ENCODE measurements at regions not wholly inside any gene's neighbourhood (a gene's known extent, or its start where the extent isn't known, plus 50 kb on each side); places are given as distances from the start of the nearest gene placed in this dataset.

DNA sequence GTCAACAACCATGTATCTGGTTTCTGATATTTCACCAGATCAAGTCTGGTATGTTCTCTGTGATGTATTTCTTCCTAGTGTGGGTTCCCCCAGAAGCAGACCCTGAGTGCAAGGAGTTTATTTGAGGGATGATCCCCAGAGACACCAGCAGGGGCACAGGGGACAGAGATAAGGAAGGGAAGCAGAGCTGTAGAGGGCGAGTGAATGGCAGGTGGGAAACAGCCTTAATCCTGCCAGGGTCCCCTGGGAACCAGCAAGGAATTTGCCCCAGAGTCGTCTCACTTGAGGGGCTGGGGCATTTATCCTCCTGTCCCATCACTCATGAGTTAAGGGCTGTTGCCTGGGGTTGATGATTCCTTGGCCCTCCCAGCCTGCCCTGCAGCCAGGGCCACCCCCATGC lies 206.4 kb upstream of the BCOR start:
- no peak for DNase-seq

DNA sequence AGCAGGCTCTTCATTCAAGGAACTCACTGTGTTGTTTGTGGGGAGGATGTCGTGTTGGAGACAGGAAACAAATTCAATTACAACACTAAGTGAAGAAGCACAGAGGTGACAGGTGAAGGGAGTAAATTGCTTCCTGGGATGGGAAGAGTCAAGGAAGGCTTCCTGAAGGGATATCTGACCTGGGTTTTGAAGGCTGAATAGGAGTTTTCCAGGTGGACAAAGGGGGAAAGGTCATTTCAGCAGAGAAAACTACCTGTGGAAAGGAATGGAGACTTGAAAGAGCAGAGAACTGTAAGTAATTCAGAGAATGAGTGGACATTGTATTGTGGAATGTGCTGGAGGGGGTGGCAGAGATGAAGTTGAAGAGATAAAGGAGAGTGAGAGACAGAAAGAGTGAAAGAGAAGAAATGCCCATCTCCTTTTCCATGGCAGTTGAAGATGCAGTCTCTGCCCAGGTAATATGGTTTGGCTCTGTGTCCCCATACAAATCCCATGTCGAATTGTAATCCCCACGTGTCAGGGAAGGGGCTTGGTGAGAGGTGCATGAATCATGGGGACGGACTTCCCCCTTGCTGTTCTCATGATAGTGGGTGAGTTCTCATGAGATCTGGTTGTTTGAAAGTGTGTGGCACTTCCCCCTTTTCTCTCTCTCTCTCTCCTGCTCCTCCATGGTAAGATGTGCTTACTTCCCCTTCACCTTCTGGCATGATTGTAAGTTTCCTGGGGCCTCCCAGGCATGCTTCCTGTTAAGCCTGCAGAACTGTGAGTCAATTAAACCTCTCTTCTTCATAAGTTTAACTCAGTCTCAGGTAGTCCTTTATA lies 205.7 kb upstream of the BCOR start:
- DNase-seq, result peak; percentile 46

DNA sequence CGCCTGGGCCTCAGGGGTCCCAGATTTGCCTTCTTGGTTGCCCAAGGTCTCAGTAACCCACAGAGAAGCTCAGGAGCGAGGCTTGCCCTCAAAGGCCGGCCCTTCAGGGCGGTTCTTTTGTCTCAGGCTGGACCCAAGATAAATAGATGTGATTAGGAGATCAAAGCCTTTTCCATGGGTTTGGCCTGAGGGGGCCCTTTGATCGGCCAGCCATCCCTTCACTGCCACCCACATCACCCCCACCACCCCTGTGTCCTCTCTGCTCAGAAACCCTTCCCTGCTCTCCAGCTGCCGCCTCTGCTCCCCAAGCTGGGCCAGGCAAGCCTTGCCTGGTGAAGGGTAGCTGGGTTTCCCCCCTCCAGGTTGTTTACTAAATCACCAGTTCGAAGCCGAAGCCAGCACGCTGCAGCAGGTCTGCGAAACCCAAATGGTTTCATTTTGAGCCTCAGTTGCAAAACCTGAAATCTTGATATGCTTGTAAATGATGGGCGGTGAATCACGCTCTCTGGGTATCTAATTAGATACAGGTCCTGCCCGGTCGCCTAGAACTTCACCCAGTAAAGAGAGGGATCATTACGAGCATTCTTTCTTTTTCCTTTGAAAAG lies 202.6 kb upstream of the BCOR start:
- no peak for DNase-seq

DNA sequence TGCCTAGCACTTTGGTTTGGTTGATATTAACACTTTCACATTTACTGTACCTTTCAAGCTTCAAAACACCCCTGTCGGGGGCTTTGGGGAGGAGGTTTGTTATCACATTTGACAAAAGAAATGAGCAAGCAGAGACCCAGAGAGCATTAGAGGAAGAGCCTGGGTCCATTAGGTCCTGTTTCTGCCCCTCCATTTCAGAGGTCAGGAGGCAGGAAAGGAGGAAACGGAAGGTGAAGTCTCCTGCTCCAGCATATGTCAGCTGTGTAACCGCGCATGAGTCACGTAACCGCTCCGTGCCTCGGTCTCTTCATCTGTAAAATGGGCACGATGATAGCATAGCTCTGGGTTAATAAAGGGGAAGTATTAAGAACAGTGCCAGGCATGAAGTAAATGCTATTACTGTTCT lies 201.9 kb upstream of the BCOR start:
- no peak for DNase-seq

DNA sequence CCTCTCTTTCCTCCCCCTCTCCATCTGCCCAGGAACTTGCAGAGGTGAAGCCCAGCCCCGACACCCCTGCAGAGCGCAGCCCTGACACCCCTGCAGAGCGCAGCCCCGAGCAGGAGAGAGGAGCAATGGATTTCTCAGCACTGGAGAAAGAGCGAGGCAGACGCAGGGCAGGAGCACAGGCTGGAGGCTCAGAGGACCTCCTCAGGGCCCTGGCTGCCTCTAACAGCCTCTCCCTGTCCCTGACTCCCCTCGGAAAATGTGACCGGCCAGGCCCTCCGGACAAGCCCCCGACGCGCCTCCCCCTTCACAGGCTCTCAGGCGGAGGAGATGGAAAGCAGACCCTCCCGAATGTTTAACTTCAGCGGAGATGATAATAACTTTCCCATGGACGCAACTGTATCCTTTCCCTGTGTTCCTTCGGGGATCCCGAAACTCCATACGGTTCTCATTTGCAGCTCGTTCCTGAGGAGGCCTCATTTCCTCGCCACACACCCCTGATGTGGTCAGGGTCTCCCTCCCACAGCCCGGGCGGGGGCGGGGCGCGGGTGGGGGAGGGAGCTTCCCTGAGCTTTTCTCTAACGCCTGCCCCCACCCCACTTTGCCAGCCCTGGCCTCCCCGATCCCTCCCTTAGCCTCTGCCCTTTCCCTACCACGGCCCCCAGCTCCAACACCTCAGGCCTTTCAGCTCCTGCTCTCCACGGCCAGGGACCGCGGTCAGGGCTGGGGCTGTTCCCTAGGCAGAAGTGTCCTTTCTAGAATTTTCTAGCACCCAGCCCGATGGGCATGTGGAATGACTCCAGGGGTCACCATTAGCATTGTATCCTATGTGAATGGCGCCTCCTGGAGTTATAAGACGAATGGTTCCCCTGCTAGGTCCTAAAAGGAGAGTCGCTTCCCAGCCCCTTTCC lies 201.1 kb upstream of the BCOR start:
- peak; percentile 2 for DNase-seq

DNA sequence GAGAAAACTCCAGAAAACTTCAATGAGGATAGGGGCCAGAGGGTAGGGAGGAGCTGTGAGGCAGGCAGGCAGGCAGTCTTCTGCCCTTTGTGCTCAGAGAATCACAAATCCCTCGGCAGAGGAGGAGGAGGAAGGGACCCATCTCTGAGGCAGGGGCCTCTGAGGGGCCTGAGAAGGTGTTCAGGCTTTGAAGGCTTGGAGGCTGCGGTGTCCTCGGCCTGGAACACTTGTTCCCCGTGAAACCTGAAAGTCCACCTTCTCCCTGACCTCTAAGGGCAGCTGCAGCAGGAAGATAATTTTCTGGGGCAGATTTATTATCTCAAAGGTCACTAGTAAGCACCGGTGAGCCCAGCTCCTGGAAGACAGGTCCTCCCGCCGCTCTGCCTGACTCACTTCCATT lies 200.3 kb upstream of the BCOR start:
- no peak for DNase-seq

DNA sequence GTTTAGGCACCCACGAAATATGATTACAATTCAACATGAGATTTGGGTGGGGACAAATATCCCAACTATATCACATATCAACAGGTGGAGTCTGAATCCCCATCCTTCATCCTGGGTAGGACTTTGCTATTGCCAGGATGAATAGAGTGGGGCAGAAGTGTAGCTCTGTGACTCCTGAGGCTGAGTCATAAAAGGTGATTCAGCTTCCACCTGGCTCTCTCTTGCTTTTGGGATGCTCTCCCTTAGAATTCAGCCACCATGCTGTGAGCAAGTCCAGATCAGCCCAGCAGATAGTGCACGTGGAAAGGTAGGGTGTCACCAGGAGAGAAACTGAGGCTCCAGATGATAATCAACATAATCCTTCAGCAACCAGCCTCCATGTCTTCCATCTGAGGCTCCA lies 193.8 kb upstream of the BCOR start:
- DNase-seq, result no peak

DNA sequence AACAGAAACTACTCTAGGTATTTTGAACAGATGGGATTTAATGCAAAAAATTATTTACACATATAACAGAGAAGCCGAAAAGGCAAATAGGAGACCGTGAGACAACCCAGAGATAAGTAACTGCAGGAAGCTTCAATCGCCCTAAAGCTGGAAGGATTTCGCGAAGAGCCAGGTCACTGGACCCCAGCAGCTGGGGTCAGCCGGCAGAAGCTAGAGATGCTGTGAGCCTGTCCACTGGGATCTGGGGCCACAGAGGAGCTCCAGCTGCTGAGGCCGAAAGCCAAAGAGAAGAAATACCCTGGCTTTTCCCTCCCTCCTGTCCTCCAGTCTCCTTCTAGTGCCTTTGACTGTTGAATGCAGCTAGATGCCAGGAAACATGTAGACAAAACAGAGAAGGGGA lies 192.8 kb upstream of the BCOR start:
- no peak for DNase-seq

DNA sequence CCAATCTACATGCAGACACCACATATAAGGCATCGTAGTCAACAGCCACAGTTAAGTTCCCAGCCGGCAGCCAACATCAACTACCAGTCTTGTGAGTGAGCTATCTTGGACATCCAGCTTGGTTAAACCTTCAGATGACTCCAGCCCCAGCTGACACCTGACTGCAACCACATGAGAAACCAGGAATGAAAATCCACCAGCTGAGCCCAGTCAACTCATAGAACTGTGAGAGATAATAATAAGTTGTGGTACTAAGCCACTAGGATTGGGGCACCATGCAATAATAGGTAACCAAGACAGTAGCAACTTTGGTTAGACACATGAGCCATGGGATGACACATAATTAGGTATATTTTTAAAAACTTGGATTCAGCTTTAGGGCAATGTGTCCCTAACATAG lies 188.1 kb upstream of the BCOR start:
- DNase-seq, result no peak

DNA sequence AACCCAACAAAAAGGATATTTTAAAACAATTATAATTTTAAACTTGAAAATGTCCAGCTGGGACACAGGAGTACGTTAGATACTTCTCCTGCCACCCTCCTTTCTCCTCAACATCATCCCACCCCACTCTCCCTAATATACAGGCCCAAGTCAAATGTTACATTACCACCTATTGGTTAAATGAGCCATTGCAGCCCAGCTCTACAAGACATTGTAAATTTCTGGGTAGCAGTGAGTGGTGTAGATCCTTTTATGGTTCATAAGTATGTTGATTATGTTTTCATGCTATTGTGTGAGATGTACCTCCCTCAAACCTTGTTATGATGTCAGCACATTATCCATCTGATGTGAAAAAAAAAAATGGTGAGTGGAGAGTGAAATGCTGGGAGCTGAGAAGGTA lies 187.1 kb upstream of the BCOR start:
- DNase-seq, result no peak

DNA sequence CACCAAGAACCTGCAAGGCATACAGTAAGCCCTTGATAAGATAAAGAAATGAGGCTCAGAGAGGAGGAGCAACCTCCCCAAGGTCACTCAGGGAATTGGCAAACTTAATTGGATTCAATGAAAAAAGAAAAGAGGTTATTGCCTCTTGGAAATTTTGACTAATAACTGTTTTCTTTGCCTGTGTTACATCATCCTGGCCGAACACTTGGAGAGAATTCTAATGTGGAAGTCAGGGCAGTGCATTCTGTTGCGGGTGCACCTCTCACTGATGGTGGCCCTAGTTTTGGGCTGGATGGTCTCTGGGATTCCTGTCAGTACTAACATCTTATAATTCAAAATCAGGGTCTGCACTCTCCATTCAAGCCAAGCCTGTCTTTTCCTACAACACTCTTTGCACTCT lies 186.2 kb upstream of the BCOR start:
- DNase-seq, result no peak

DNA sequence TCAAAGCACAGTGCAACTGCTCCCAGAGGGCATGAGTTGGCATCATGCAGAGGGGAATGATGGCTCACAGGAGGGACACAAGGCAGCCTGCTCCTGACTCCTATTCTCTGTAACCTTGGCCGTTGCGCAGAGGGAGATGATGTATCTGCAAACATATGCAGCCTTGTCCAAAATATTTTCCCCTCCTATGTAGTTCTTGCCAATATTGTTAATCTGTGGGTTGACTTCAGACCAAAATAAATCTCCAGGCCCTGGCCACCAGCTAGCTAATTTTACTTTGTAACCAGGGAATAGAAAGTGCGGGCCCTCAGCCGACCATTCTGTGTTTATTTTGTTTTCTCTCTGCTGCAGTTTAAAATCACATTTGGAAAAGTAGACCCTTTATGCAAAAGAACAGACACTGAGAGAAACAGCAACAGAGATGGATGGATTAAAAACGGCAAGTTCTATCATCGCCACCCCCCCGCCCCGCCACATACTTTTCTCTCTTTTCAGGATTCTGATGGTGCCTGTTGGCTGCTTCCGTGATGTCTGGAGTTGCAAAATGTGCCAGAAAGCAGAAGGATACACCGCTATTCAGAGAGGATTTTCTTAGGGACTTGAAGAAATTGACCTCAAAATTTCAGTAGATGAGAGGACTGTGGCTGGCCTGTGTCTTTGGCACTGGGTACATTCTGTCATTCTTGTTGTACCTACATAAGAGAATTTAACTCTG lies 185.3 kb upstream of the BCOR start:
- DNase-seq, result no peak

DNA sequence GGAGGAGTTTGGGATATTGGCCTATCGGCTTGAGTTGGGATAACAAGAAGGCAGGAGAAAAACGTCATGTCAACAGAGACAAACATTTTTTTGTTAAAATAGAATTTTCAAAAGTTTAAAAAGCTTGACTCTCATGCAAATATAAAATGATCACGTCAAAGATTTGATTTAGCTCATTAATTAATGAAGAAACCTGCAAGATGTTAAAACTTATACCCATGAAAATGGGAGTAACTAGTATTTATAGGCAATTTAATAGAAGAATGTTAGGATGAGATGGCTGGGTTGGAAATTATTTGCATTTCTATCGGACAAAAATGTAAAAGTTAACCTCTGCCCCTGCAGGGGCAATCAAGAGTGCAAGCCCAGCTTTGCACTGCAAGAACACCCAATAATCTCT lies 184.6 kb upstream of the BCOR start:
- no peak for DNase-seq

DNA sequence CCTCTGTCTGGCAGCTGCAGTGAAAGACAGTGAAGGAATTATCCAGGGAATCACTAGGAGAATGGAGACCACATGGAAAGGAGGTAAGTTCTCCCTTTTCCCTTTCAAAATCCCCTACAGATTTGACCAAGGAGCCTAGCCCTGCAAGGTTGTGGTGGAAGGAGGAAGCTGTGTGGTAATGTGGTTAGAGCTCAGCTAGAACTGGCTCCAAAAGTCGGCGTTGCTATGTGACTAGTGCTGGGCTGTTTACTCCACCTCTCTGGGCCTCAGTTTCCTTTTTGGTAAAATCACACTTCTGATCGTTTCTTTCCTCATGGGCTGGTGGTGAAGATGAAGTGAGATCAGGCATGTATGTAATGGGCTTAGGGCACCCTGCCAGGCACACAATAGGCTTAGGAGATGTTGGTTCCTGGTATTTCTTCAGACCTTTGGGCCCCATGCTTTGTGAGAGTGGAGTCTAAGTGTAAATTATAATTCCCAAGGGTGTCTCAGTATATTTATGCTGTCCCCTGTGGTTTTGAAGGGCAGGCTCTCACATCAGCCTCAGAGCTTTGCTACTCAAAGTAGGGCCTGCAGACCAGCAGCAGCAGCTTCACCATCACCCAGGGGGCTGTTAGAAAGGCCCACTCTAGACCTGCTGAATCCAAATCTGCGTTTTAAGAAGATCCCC lies 183.7 kb upstream of the BCOR start:
- DNase-seq, result peak; percentile 3

DNA sequence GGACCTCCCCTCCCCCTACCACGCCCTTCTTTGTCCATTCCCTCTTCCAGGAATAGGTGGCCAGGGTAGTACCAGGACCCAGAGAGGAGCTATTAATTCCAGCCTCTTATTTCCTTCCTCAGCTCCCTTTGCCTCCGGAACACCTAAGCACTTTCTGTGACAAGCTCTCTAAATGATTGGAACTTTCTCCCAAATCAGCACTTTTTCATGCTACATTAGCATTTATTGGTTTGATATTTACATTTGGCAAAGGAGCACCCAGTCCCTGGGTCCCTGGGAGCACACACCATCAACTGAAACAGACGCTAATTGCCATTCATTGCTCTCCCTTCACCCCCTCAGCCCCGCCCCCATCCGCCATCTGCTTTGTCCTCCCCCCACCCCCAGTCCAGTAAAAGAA lies 182.0 kb upstream of the BCOR start:
- no peak for DNase-seq

DNA sequence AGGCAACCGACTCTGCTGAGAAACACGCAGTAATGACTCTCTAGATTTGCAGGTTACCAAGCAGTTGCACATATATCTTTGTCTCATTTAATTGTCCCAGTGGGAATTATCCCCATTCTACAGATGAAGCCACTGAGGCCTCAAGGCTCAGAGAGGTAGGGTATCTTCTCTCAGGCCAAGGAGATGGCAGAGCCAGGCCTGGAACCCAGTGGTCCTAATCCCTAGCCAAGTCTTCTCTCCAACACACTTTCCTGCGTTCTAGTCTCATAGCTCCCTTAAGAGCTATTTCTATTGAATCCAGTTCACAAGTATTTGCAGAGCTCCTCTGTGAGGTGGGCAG lies 181.3 kb upstream of the BCOR start:
- no peak for DNase-seq

DNA sequence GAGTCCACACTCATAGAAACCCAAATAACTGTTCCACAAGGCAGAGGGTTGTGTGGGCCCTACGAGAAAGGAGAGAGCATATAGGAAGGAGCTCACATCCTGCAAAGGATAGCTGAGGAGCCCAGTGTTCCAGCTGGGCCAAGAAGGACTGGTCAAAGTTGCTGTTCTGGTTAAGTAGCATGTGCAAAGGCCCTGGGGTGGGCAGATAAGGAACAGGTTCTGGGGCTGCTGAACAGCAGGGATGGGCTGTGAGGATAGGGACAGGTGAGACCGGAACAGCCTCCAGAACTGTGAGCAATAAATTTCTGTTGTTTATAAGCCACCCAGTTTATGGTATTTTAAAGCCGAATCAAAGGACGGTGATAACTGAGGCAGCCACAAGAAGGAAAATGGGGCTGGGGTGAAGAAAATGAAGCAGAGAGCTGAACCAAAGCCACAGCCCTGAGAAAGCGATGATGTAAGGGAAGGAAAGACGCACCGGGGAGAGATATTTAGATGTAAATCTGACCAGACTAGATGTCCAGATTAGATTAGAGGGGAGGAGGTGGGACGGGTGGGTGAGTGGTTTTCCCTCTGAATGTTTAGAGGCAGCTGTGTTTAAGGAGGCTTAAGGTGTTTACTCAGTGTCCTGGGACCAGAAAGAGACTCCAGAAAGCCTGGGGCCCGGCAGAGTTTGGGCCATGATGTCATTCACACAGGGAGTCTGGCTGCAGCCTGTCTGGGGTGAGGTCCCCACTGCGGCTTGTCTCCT lies 180.8 kb upstream of the BCOR start:
- no peak for DNase-seq

DNA sequence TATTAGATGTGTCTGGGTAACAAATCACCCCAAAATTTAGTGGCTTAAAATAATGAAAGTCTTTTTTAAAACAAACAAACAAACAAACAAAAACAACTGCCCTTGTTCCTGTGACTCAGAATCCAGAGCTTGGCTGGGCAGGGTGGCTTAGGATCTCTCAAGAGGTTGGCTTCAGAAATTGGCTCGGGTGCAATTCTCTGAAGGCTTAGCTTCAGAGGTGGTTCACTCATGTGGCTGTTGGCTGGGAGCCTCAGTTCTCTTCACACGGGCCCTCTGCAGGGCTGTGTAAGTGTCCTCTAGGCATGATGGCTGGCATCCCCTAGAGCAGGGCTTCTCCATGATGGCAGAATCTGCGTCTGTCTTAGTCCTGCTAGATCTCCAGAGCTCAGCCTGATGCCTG lies 179.9 kb upstream of the BCOR start:
- no peak for DNase-seq

DNA sequence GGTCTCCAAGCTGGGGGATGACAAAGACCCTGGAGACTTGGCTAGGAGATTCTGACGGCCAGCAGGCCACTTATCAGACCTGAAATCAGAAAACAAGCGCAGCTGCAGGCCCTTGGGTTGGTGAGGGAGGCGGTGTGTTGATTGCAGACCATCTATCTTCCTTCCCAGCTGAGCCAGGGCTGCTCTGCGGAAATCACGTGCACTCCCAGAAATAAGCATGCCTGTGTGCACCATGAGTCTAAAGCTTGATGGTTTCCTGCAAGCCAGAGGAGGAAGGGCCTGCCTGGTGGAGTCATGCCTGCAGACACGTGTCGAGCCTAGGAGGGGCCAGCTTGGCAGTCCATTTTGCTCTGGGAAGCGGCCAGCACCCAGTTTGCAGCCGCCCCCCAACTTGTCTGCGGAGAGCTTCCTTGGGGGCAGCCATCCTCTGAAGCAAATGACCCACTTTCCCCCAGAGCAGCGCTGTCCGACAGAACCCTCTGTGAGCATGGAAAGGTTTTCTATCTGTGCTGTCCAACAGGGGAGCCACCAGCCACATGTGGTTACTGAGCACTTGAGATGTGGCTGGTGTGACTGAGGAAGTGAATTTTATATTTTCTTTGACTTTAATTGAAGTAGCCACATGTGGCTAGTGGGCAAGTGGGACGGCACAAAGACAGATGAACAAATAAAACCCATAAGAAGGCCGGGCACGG lies 175.7 kb upstream of the BCOR start:
- DNase-seq, result peak; percentile 76

DNA sequence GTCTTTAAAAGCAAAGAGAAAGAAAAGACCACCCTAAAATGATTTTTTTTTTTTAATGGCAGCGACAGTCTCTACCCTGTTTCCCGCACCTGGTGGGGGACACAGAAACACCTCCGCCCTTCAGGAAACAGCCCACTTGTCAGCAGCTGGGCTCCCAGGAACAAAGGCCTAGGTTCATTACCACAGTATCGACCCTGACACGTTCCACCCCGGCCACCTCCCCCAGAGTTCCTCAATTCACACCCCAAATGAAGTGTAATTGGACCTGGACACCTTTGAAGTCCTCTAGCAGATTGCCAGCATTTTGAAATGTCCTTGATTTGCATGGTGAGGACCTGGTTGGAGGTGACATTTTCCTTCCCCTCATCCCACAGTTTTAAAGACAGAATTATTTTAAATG lies 175.0 kb upstream of the BCOR start:
- DNase-seq, result no peak

DNA sequence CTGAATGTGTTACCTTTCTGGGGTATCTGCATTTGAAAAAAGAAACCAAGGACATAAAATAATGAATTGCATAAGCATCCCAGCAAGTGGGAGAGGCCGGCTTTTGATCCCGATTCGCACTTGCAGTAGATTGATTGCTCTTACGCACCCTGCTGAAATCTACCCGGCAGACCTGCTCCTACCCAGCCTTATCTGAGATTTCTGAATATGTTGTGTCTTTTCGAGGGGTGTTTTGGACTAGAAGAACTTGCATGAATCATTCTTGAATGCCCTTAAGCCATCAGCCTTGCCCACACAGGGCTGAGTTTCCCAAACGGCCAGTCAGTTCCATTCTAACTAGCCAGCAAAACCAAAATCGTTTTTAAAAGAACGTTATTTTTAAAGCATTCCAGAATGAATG lies 174.4 kb upstream of the BCOR start:
- no peak for DNase-seq

DNA sequence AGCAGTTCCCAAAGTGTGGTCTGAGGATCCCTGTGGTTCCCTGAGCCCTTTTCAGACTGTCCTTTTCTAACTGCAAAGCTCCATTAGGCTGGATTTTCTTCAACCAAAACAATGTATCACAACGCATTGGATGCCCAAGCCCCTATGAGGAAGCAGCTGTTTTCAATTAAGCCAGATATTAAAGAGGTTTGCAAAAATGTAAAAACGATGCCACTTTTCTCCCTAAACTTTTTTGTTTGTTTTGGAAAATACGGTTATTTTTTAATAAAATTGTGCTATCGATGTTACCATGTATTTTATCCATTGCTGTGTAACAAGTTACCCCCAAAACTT lies 170.4 kb upstream of the BCOR start:
- no peak for DNase-seq
